ENCODE measurements at regions not wholly inside any gene's neighbourhood (a gene's known extent, or its start where the extent isn't known, plus 50 kb on each side); places are given as distances from the start of the nearest gene placed in this dataset.
A peak's percentile ranks its signal among the peaks of the same experiment; 100 is the strongest.

- no peak overlapping the region for H3K4me3 ChIP-seq (ENCODE audit: low read depth, low read length)
- 20% methylated on average over 5 of the region's 5 CpGs for WGBS
- peaks cover 4% of the 10 kb centered on the region for H3K4me1 ChIP-seq (ENCODE audit: insufficient read depth)
- H3K36me3 ChIP-seq (ENCODE audit: insufficient read depth): no peaks in the 10 kb centered on the region
- H3K27ac ChIP-seq (ENCODE audit: low read depth): no peak overlapping the region
- DNase-seq (ENCODE audit: extremely low spot score): no peak
These were observed 305.3 kb upstream of the NFE2L3 start for GRCh38 chr7:25846722-25847121.

GRCh38 chr7:25847336-25848070 lies 304.5 kb upstream of the NFE2L3 start:
- DNase-seq (ENCODE audit: extremely low spot score): no peak
- WGBS: 76% methylated on average over 6 of the region's 6 CpGs
- peaks cover 5% of the 10 kb centered on the region for H3K4me1 ChIP-seq (ENCODE audit: insufficient read depth)

GRCh38 chr7:25849500-25850184 lies 302.4 kb upstream of the NFE2L3 start:
- DNase-seq (ENCODE audit: extremely low spot score): no peak
- peaks cover 7% of the 10 kb centered on the region for H3K4me1 ChIP-seq (ENCODE audit: insufficient read depth)
- H3K36me3 ChIP-seq (ENCODE audit: insufficient read depth): no peaks in the 10 kb centered on the region
- 51% methylated on average over 9 of the region's 9 CpGs for WGBS
- H3K4me3 ChIP-seq (ENCODE audit: low read depth, low read length): no peak overlapping the region
- H3K27ac ChIP-seq (ENCODE audit: low read depth): peak overlapping the region; percentile 77

More at GRCh38 chr7:25847336-25848070, 304.5 kb upstream of the NFE2L3 start:
- Histone ChIP-seq H3K27ac (ENCODE audit: low read depth) (peak overlapping the region; percentile 66), H3K36me3 (ENCODE audit: insufficient read depth) (no peaks in the 10 kb centered on the region), H3K4me3 (ENCODE audit: low read depth, low read length) (no peak overlapping the region)

- H3K4me1 ChIP-seq (ENCODE audit: insufficient read depth): peaks cover 7% of the 10 kb centered on the region
- H3K4me3 ChIP-seq (ENCODE audit: low read depth, low read length): no peak overlapping the region
- DNase-seq (ENCODE audit: extremely low spot score): no peak
- no peaks in the 10 kb centered on the region for H3K36me3 ChIP-seq (ENCODE audit: insufficient read depth)
- H3K27ac ChIP-seq (ENCODE audit: low read depth): no peak overlapping the region
These were observed 301.8 kb upstream of the NFE2L3 start for GRCh38 chr7:25850216-25850615.

DNA sequence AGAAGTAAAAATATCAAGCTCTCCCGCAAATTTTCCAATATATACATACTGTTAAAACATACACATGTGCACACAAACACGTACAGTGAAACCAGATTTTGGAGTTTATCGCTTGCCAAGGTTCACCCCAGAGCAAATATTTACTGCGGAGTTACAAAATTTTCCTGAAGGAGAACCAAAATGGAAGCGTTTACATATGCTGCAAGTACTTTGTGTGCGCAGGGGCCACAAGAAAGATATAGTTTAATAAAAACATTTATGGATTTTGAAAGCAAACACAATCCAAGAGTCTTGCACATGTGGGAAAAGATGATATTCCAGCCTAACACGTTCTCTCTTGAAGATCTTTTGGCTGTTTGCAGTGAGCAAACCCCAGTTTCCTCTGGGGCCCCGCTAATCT lies 301.3 kb upstream of the NFE2L3 start:
- Histone ChIP-seq H3K27ac (ENCODE audit: low read depth) (no peak overlapping the region), H3K36me3 (ENCODE audit: insufficient read depth) (no peaks in the 10 kb centered on the region), H3K4me1 (ENCODE audit: insufficient read depth) (peaks cover 7% of the 10 kb centered on the region), H3K4me3 (ENCODE audit: low read depth, low read length) (no peak overlapping the region)
- 60% methylated on average over 8 of the region's 8 CpGs for WGBS
- no peak for DNase-seq (ENCODE audit: extremely low spot score)

- no peak for DNase-seq (ENCODE audit: extremely low spot score)
- 36% methylated on average over 33 of the region's 33 CpGs for WGBS
- peaks cover 7% of the 10 kb centered on the region for H3K4me1 ChIP-seq (ENCODE audit: insufficient read depth)
- no peaks in the 10 kb centered on the region for H3K36me3 ChIP-seq (ENCODE audit: insufficient read depth)
- H3K4me3 ChIP-seq (ENCODE audit: low read depth, low read length): no peak overlapping the region
- peak overlapping the region; percentile 57 for H3K27ac ChIP-seq (ENCODE audit: low read depth)
These were observed 300.4 kb upstream of the NFE2L3 start for GRCh38 chr7:25851332-25852210.

- no peak for DNase-seq (ENCODE audit: extremely low spot score)
- WGBS: 13% methylated on average over 70 of the region's 70 CpGs
- peaks cover 7% of the 10 kb centered on the region for H3K4me1 ChIP-seq (ENCODE audit: insufficient read depth)
- peak overlapping the region; percentile 7 for H3K4me3 ChIP-seq (ENCODE audit: low read depth, low read length)
- H3K27ac ChIP-seq (ENCODE audit: low read depth): peak overlapping the region; percentile 57
- H3K36me3 ChIP-seq (ENCODE audit: insufficient read depth): no peaks in the 10 kb centered on the region
These were observed 299.6 kb upstream of the NFE2L3 start for GRCh38 chr7:25852211-25852938.

GRCh38 chr7:25852939-25853271 lies 299.1 kb upstream of the NFE2L3 start:
- WGBS: 30% methylated on average over 16 of the region's 16 CpGs
- DNase-seq (ENCODE audit: extremely low spot score): no peak
- H3K4me1 ChIP-seq (ENCODE audit: insufficient read depth): peaks cover 3% of the 10 kb centered on the region
- H3K36me3 ChIP-seq (ENCODE audit: insufficient read depth): no peaks in the 10 kb centered on the region
- H3K27ac ChIP-seq (ENCODE audit: low read depth): no peak overlapping the region
- H3K4me3 ChIP-seq (ENCODE audit: low read depth, low read length): no peak overlapping the region

GRCh38 chr7:25853314-25853713 lies 298.7 kb upstream of the NFE2L3 start:
- Histone ChIP-seq H3K4me1 (ENCODE audit: insufficient read depth) (peaks cover 3% of the 10 kb centered on the region), H3K4me3 (ENCODE audit: low read depth, low read length) (no peak overlapping the region), H3K27ac (ENCODE audit: low read depth) (no peak overlapping the region), H3K36me3 (ENCODE audit: insufficient read depth) (no peaks in the 10 kb centered on the region)
- no peak for DNase-seq (ENCODE audit: extremely low spot score)
- 67% methylated on average over 7 of the region's 7 CpGs for WGBS

DNA sequence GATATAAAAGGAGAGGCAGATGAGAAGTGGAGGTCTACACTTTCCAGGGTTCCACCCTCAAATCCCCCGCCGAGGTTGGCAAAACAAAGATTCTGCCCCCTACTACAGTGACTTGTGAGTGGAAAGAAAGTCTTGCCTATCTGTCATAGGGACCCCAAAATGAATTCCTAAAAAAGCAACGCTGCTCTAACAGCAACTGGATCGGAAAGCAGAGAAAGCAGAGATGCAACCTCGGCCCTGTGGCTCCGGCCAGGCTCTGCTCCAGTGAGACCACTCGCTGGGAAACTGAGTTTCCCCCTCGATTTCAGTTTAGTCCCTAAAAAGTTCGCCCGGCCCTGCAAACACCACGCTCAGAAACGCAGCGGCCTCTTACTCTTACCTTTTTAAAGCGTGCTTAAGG lies 297.9 kb upstream of the NFE2L3 start:
- H3K36me3 ChIP-seq (ENCODE audit: insufficient read depth): no peaks in the 10 kb centered on the region
- no peak overlapping the region for H3K4me3 ChIP-seq (ENCODE audit: low read depth, low read length)
- no peak overlapping the region for H3K27ac ChIP-seq (ENCODE audit: low read depth)
- DNase-seq (ENCODE audit: extremely low spot score): no peak
- WGBS: 47% methylated on average over 14 of the region's 14 CpGs
- peaks cover 3% of the 10 kb centered on the region for H3K4me1 ChIP-seq (ENCODE audit: insufficient read depth)

- H3K4me3 ChIP-seq (ENCODE audit: low read depth, low read length): no peak overlapping the region
- H3K36me3 ChIP-seq (ENCODE audit: insufficient read depth): no peaks in the 10 kb centered on the region
- peak; percentile 94 for DNase-seq (ENCODE audit: extremely low spot score)
- WGBS: 25% methylated on average over 20 of the region's 20 CpGs
- no peak overlapping the region for H3K27ac ChIP-seq (ENCODE audit: low read depth)
- H3K4me1 ChIP-seq (ENCODE audit: insufficient read depth): peaks cover 3% of the 10 kb centered on the region
These were observed 297.1 kb upstream of the NFE2L3 start for GRCh38 chr7:25854608-25855497.

DNA sequence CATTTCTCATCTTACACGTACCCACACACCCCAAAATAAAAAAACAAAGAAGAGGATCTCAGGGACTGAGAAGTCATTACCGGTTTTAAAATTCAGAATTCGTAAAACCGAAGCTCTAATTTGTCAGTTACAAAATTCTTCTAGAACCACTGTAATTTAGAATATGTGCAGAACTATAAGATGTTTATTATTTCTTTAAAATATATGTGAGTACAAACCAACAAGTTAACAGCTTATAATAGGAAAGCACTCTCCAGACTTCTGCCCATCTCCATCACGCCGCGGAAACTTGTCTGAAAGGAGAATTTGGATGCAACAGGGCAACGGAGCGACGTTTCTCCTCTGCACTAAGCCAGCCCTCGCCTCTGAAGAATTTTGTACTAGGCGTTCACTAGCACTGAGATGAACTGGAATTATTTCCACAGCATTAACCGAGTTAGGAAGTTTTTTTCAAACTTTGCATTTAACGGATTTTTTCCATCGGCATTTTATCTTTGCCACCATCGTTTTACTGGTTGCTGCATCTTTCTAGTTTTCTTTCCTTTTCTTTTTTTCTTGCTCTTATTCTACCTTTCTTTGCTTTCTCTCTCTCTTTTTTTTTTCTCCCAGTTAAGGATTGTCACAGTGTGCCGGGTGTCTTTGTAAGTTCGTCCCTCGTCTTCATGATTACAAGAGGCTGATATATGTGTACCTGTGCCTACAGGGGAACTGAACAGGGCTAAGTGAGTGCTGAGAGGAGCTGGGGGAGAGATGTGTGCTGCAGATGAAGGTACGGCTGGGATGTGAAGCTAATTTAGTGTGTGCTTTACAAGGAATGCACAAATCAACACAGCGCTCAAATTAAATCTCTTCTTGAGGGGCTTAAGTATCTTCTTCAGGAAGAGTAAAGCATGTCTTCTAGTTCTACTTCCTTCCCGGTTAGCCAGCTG lies 295.9 kb upstream of the NFE2L3 start:
- Histone ChIP-seq H3K4me1 (ENCODE audit: insufficient read depth) (peaks cover 3% of the 10 kb centered on the region), H3K36me3 (ENCODE audit: insufficient read depth) (no peaks in the 10 kb centered on the region), H3K27ac (ENCODE audit: low read depth) (peak overlapping the region; percentile 90), H3K4me3 (ENCODE audit: low read depth, low read length) (peak overlapping the region; percentile 36)
- WGBS: 26% methylated on average over 22 of the region's 22 CpGs
- DNase-seq (ENCODE audit: extremely low spot score): no peak

All from urinary bladder (tissue), 3 donors.